NT2/D1 (cell line): ENCODE measurements at regions not wholly inside any gene's neighbourhood (a gene's known extent, or its start where the extent isn't known, plus 50 kb on each side); places are given as distances from the start of the nearest gene placed in this dataset.
"Not testable (repeated sequence)": the region's sequence is repeated elsewhere in the genome, so short reads cannot be mapped to it uniquely, and the experiment has no call there.

Experiments used
- DNase-seq: peaks from one replicate; pipeline ENCODE4 v3.0.0-alpha.2; 2011; ENCODE audit warnings: low read depth, low spot score
- H3K27me3 ChIP-seq: 2 replicates; pipeline ENCODE4 v1.6.0; 2011; ENCODE audit warnings: mild to moderate bottlenecking; ENCODE audit not compliant: insufficient read length, insufficient read depth
- H3K36me3 ChIP-seq: 2 replicates; pipeline ENCODE4 v1.6.1; 2011; ENCODE audit warnings: mild to moderate bottlenecking, low read length, mixed read lengths; ENCODE audit not compliant: insufficient read depth, insufficient read length
- H3K4me1 ChIP-seq: 2 replicates; pipeline ENCODE4 v1.5.1; 2011; ENCODE audit not compliant: insufficient read depth, insufficient read length
- H3K4me3 ChIP-seq: 2 replicates; pipeline ENCODE4 v1.5.1; 2011; ENCODE audit warnings: low read depth; ENCODE audit not compliant: insufficient read length
- H3K9ac ChIP-seq: 2 replicates; pipeline ENCODE4 v1.6.0; 2011; ENCODE audit warnings: low read depth; ENCODE audit not compliant: insufficient read length
- H3K9me3 ChIP-seq: 2 replicates; pipeline ENCODE4 v1.5.1; 2011; ENCODE audit warnings: mild to moderate bottlenecking, low read length; ENCODE audit not compliant: insufficient read depth
- SUZ12 ChIP-seq: IDR thresholded peaks from 2 replicates; pipeline ENCODE4 v1.6.1; 2011; ENCODE audit not compliant: insufficient read length, insufficient read depth; ENCODE audit errors: extremely low read depth
- YY1 ChIP-seq: IDR thresholded peaks from 2 replicates; pipeline ENCODE4 v1.6.1; 2011; ENCODE audit not compliant: insufficient read length, insufficient read depth
- ZNF274 ChIP-seq: IDR thresholded peaks from 2 replicates; pipeline ENCODE4 v1.6.1; 2011; ENCODE audit warnings: mild to moderate bottlenecking, low read depth, low read length

- Histone ChIP-seq H3K9ac (no peak overlapping the region), H3K36me3 (no peaks in the 10 kb centered on the region), H3K9me3 (no peaks in the 10 kb centered on the region), H3K4me3 (no peak overlapping the region), H3K4me1 (no peaks in the 10 kb centered on the region), H3K27me3 (no peaks in the 10 kb centered on the region)
- TF ChIP-seq SUZ12: no peak
- no peak for TF ChIP-seq YY1
- TF ChIP-seq ZNF274: no peak
- no peak for DNase-seq
These were observed 65.3 kb upstream of the PTGDR start for GRCh38 chr14:52202151-52202550.

- no peak for DNase-seq
- TF ChIP-seq YY1: no peak
- no peak for TF ChIP-seq ZNF274
- no peaks in the 10 kb centered on the region for H3K36me3 ChIP-seq
- no peak overlapping the region for H3K4me3 ChIP-seq
- no peaks in the 10 kb centered on the region for H3K9me3 ChIP-seq
- no peaks in the 10 kb centered on the region for H3K4me1 ChIP-seq
- H3K9ac ChIP-seq: no peak overlapping the region
- no peaks in the 10 kb centered on the region for H3K27me3 ChIP-seq
These were observed 77.1 kb upstream of the PTGDR start for GRCh38 chr14:52190337-52190931.

- no peaks in the 10 kb centered on the region for H3K9me3 ChIP-seq
- H3K36me3 ChIP-seq: no peaks in the 10 kb centered on the region
- no peak for DNase-seq
- no peak overlapping the region for H3K4me3 ChIP-seq
- no peaks in the 10 kb centered on the region for H3K4me1 ChIP-seq
- no peaks in the 10 kb centered on the region for H3K27me3 ChIP-seq
- H3K9ac ChIP-seq: no peak overlapping the region
- no peak for TF ChIP-seq YY1
- TF ChIP-seq SUZ12: no peak
- TF ChIP-seq ZNF274: no peak
These were observed 78.2 kb upstream of the PTGDR start for GRCh38 chr14:52189325-52189724.

- no peak for DNase-seq
- Histone ChIP-seq H3K4me1 (no peaks in the 10 kb centered on the region), H3K36me3 (no peaks in the 10 kb centered on the region), H3K4me3 (no peak overlapping the region), H3K9me3 (no peaks in the 10 kb centered on the region), H3K27me3 (no peaks in the 10 kb centered on the region), H3K9ac (no peak overlapping the region)
- TF ChIP-seq SUZ12 (no peak), YY1 (no peak), ZNF274 (no peak)
These were observed 79.1 kb upstream of the PTGDR start for GRCh38 chr14:52188381-52188780.

GRCh38 chr14:52185178-52185577 is 82.3 kb upstream of the PTGDR start:
- Histone ChIP-seq H3K9me3 (peaks cover 6% of the 10 kb centered on the region; the same call in 1 of the 2 replicates), H3K4me3 (no peak overlapping the region), H3K27me3 (no peaks in the 10 kb centered on the region), H3K36me3 (no peaks in the 10 kb centered on the region), H3K4me1 (no peaks in the 10 kb centered on the region), H3K9ac (no peak overlapping the region)
- TF ChIP-seq ZNF274 (no peak), SUZ12 (no peak), YY1 (no peak)
- no peak for DNase-seq

GRCh38 chr14:52182853-52183252 is 84.6 kb upstream of the PTGDR start:
- TF ChIP-seq YY1 (no peak), ZNF274 (no peak), SUZ12 (no peak)
- peaks cover 6% of the 10 kb centered on the region; the same call in 1 of the 2 replicates for H3K9me3 ChIP-seq
- no peaks in the 10 kb centered on the region for H3K36me3 ChIP-seq
- no peaks in the 10 kb centered on the region for H3K4me1 ChIP-seq
- H3K4me3 ChIP-seq: no peak overlapping the region
- no peaks in the 10 kb centered on the region for H3K27me3 ChIP-seq
- no peak overlapping the region for H3K9ac ChIP-seq
- DNase-seq: no peak

- TF ChIP-seq SUZ12: no peak
- no peak for TF ChIP-seq YY1
- TF ChIP-seq ZNF274: no peak
- Histone ChIP-seq H3K9ac (no peak overlapping the region), H3K4me1 (no peaks in the 10 kb centered on the region), H3K9me3 (peaks cover 6% of the 10 kb centered on the region; the same call in 1 of the 2 replicates), H3K4me3 (no peak overlapping the region), H3K36me3 (no peaks in the 10 kb centered on the region), H3K27me3 (no peaks in the 10 kb centered on the region)
- DNase-seq: no peak
These were observed 88.2 kb upstream of the PTGDR start for GRCh38 chr14:52179141-52179790.

GRCh38 chr14:52175982-52176502 is 91.5 kb upstream of the PTGDR start:
- Histone ChIP-seq H3K36me3 (no peaks in the 10 kb centered on the region), H3K9ac (no peak overlapping the region), H3K27me3 (no peaks in the 10 kb centered on the region), H3K4me1 (no peaks in the 10 kb centered on the region), H3K4me3 (no peak overlapping the region), H3K9me3 (peaks cover 13% of the 10 kb centered on the region)
- DNase-seq: no peak
- TF ChIP-seq SUZ12 (no peak), YY1 (no peak), ZNF274 (no peak)

- not testable (repeated sequence) for H3K4me3 ChIP-seq, H3K27me3 ChIP-seq, DNase-seq, H3K9ac ChIP-seq, H3K36me3 ChIP-seq, H3K4me1 ChIP-seq
- H3K9me3 ChIP-seq: peaks cover 10% of the 10 kb centered on the region
These were observed 95.6 kb upstream of the PTGDR start for GRCh38 chr14:52171932-52172331.
